HCT116 (cell line): ENCODE measurements at regions not wholly inside any gene's neighbourhood (a gene's known extent, or its start where the extent isn't known, plus 50 kb on each side); places are given as distances from the start of the nearest gene placed in this dataset.

ENCODE experiments used
- CBX3 ChIP-seq: IDR thresholded peaks from 2 replicates; pipeline ENCODE4 v1.6.1; 2012; ENCODE audit warnings: low read depth
- EGR1 ChIP-seq: IDR thresholded peaks from 2 replicates; pipeline ENCODE4 v1.6.1; 2012; ENCODE audit warnings: low read depth
- EZH2 ChIP-seq: fragments of 200-600 bp; sonication (generic); IDR thresholded peaks from 2 replicates; pipeline ENCODE4 v1.6.1; 2017; ENCODE audit warnings: antibody characterized with exemption, mixed run types
- POLR2A ChIP-seq: IDR thresholded peaks from 2 replicates; pipeline ENCODE4 v1.7.0; 2011; ENCODE audit warnings: borderline replicate concordance; ENCODE audit not compliant: insufficient read depth, insufficient read length; ENCODE audit errors: extremely low read depth
- POLR2AphosphoS5 ChIP-seq: IDR thresholded peaks from 2 replicates; pipeline ENCODE4 v1.6.1; 2011; ENCODE audit warnings: mild to moderate bottlenecking, low read depth, low read length, moderate library complexity
- TCF7L2 ChIP-seq: IDR thresholded peaks from 2 replicates; pipeline ENCODE4 v1.7.0; 2011; ENCODE audit warnings: borderline replicate concordance, inconsistent platforms; ENCODE audit not compliant: insufficient read depth, insufficient read length; ENCODE audit errors: extremely low read depth
- TF ChIP-seq, protein P1 (sequence below), 3 experiments: fragments of 200-600 bp in 1 of 3; sonication (generic) in 1 of 3; IDR thresholded peaks in 2 of 3; conservative IDR thresholded peaks in 1 of 3; 2 replicates each; pipeline ENCODE4 v1.5.1; 2012 to 2017; ENCODE audit warnings: low read depth in 2 of 3, low read length in 2 of 3, antibody characterized with exemption in 1 of 3, borderline replicate concordance in 1 of 3, control low read depth in 1 of 3, mild to moderate bottlenecking in 1 of 3, mixed read lengths in 1 of 3, mixed run types in 1 of 3, moderate library complexity in 1 of 3; ENCODE audit not compliant: insufficient read depth in 1 of 3
- TF ChIP-seq, protein P2 (sequence below): IDR thresholded peaks from 2 replicates; pipeline ENCODE4 v1.6.1; 2012

GRCh38 chr20:52084727-52085126 lies 106.9 kb downstream of the ZFP64 start:
- no peak for TF ChIP-seq CBX3
- TF ChIP-seq TCF7L2, result no peak
- TF ChIP-seq, protein P1, sequence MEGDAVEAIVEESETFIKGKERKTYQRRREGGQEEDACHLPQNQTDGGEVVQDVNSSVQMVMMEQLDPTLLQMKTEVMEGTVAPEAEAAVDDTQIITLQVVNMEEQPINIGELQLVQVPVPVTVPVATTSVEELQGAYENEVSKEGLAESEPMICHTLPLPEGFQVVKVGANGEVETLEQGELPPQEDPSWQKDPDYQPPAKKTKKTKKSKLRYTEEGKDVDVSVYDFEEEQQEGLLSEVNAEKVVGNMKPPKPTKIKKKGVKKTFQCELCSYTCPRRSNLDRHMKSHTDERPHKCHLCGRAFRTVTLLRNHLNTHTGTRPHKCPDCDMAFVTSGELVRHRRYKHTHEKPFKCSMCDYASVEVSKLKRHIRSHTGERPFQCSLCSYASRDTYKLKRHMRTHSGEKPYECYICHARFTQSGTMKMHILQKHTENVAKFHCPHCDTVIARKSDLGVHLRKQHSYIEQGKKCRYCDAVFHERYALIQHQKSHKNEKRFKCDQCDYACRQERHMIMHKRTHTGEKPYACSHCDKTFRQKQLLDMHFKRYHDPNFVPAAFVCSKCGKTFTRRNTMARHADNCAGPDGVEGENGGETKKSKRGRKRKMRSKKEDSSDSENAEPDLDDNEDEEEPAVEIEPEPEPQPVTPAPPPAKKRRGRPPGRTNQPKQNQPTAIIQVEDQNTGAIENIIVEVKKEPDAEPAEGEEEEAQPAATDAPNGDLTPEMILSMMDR (IDR thresholded peaks at IDR 0.05 in 2 of 3, conservative IDR thresholded peaks at IDR 0.05 in 1 of 3; ENCODE audit: borderline replicate concordance in 1 of 3, insufficient read depth in 1 of 3, low read depth in 2 of 3, low read length in 2 of 3), result no peak
- TF ChIP-seq EZH2, result no peak
- no peak for TF ChIP-seq POLR2AphosphoS5
- TF ChIP-seq EGR1, result no peak
- no peak for TF ChIP-seq POLR2A
- TF ChIP-seq, protein P2, sequence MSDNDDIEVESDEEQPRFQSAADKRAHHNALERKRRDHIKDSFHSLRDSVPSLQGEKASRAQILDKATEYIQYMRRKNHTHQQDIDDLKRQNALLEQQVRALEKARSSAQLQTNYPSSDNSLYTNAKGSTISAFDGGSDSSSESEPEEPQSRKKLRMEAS, result no peak
